CD4-positive, alpha-beta memory T cell (primary cell): ENCODE measurements at regions not wholly inside any gene's neighbourhood (a gene's known extent, or its start where the extent isn't known, plus 50 kb on each side); places are given as distances from the start of the nearest gene placed in this dataset.
A peak's percentile ranks its signal among the peaks of the same experiment; 100 is the strongest.

Experiments
- CTCF ChIA-PET: fragments of 350-600 bp; sonication (Branson Sonifier 250); formaldehyde crosslinking; loops from one replicate; lab custom pipeline; 2021; ENCODE audit warnings: inconsistent platforms; ENCODE audit not compliant: partially characterized antibody; lab: Charles Lee
- POLR2A ChIA-PET: fragments of 350-600 bp; sonication (Branson Sonifier 250); formaldehyde crosslinking; loops from one replicate; lab custom pipeline; 2021; ENCODE audit not compliant: partially characterized antibody; lab: Charles Lee
- DNase-seq, 5 donors: peaks; one replicate each; pipeline versions ENCODE4 v3.0.0 to v3.0.0-alpha.2; 2020 to 2022; ENCODE audit warnings: mixed read lengths in 1 of 5
- H3K27ac ChIP-seq: one replicate; pipeline ENCODE4 v1.7.0; 2013; ENCODE audit warnings: low read depth, low read length
- H3K27me3 ChIP-seq: 2 replicates; pipeline ENCODE4 v1.7.0; 2013; ENCODE audit warnings: mild to moderate bottlenecking, low read length, moderate library complexity; ENCODE audit not compliant: insufficient read depth
- H3K36me3 ChIP-seq: 2 replicates; pipeline ENCODE4 v1.7.0; 2013; ENCODE audit warnings: mild to moderate bottlenecking, low read length, moderate library complexity; ENCODE audit not compliant: insufficient read depth
- H3K4me1 ChIP-seq: 2 replicates; pipeline ENCODE4 v1.7.0; 2013; ENCODE audit warnings: mild to moderate bottlenecking, low read length, moderate library complexity; ENCODE audit not compliant: insufficient read depth
- H3K4me3 ChIP-seq, 2 donors: one replicate each; pipeline ENCODE4 v1.7.0; 2013; ENCODE audit warnings: low read length in 2 of 2, mild to moderate bottlenecking in 1 of 2
- H3K9me3 ChIP-seq, 2 donors: one replicate each; pipeline ENCODE4 v1.7.0; 2013; ENCODE audit warnings: low read length in 2 of 2, control low read depth in 1 of 2; ENCODE audit not compliant: control insufficient read depth in 1 of 2
- H3K27ac Mint-ChIP-seq, 7 donors: one replicate each; pipeline ENCODE4 v1.8.0; 2020 to 2021; ENCODE audit warnings: mixed read lengths in 7 of 7, mild to moderate bottlenecking in 6 of 7, inconsistent platforms in 3 of 7, moderate library complexity in 3 of 7
- H3K27me3 Mint-ChIP-seq, 2 donors: one replicate each; pipeline ENCODE4 v1.8.0; 2020 to 2021; ENCODE audit warnings: mixed read lengths in 2 of 2
- H3K36me3 Mint-ChIP-seq, 2 donors: one replicate each; pipeline ENCODE4 v1.8.0; 2020 to 2021; ENCODE audit warnings: mixed read lengths in 2 of 2, inconsistent platforms in 1 of 2, mild to moderate bottlenecking in 1 of 2
- H3K4me1 Mint-ChIP-seq, 4 donors: one replicate each; pipeline ENCODE4 v1.8.0; 2020 to 2021; ENCODE audit warnings: mixed read lengths in 4 of 4, mild to moderate bottlenecking in 1 of 4
- H3K4me3 Mint-ChIP-seq, 8 donors: one replicate each; pipeline ENCODE4 v1.8.0; 2020 to 2021; ENCODE audit warnings: mixed read lengths in 8 of 8, mild to moderate bottlenecking in 7 of 8, moderate library complexity in 6 of 8, inconsistent platforms in 3 of 8
- H3K9me3 Mint-ChIP-seq, 8 donors: one replicate each; pipeline ENCODE4 v1.8.0; 2020 to 2021; ENCODE audit warnings: mixed read lengths in 8 of 8, mild to moderate bottlenecking in 5 of 8, inconsistent platforms in 3 of 8, moderate library complexity in 1 of 8
- intact Hi-C: fragments of 100-400 bp; cut with micrococcal nuclease; formaldehyde crosslinking; loops from one replicate; pipeline ENCODE4 v1.15.1; 2023

- CTCF ChIA-PET: interaction anchor here (1.2 to 3.5 kb wide), 2 partner anchors 9 kb away, joined by 4 to 31 read pairs; no protein-coding TSS in a partner anchor
- no peaks in the 10 kb centered on the region for H3K4me1 Mint-ChIP-seq
Observed at GRCh38 chr4:180655886-180656285, 1587.3 kb upstream of the TENM3 start.

GRCh38 chr4:180657881-180658280 is 1585.3 kb upstream of the TENM3 start:
- H3K4me3 ChIP-seq: no peak overlapping the region
- intact Hi-C loops: no loop called here
- Mint-ChIP-seq H3K36me3 (no peaks in the 10 kb centered on the region), H3K27ac (no peak overlapping the region), H3K9me3 (peaks cover 0 to 5% (median 0%) of the 10 kb centered on the region in 8 donors), H3K27me3 (no peaks in the 10 kb centered on the region), H3K4me3 (no peak overlapping the region), H3K4me1 (no peaks in the 10 kb centered on the region)
- ChIA-PET POLR2A (no interaction called here), CTCF (no interaction called here)
- H3K4me1 ChIP-seq: no peaks in the 10 kb centered on the region
- no peak overlapping the region for H3K27ac ChIP-seq
- H3K36me3 ChIP-seq: no peaks in the 10 kb centered on the region
- no peaks in the 10 kb centered on the region for H3K9me3 ChIP-seq
- no peak for DNase-seq
- H3K27me3 ChIP-seq: no peaks in the 10 kb centered on the region

More at GRCh38 chr4:180655886-180656285, 1587.3 kb upstream of the TENM3 start:
- Histone ChIP-seq H3K4me3 (no peak overlapping the region), H3K9me3 (no peaks in the 10 kb centered on the region), H3K4me1 (no peaks in the 10 kb centered on the region), H3K27ac (no peak overlapping the region), H3K27me3 (no peaks in the 10 kb centered on the region), H3K36me3 (no peaks in the 10 kb centered on the region)
- Mint-ChIP-seq H3K27me3 (no peaks in the 10 kb centered on the region), H3K36me3 (no peaks in the 10 kb centered on the region), H3K4me3 (no peak overlapping the region), H3K27ac (no peak overlapping the region), H3K9me3 (peaks cover 0 to 3% (median 0%) of the 10 kb centered on the region in 8 donors)
- POLR2A ChIA-PET: no interaction called here
- DNase-seq: no peak
- intact Hi-C loops: no loop called here

GRCh38 chr4:180664766-180665368 is 1578.3 kb upstream of the TENM3 start:
- Mint-ChIP-seq H3K36me3 (no peaks in the 10 kb centered on the region), H3K27ac (no peak overlapping the region), H3K9me3 (peaks cover 0 to 1% (median 0%) of the 10 kb centered on the region in 8 donors), H3K4me1 (no peaks in the 10 kb centered on the region), H3K27me3 (no peaks in the 10 kb centered on the region), H3K4me3 (no peak overlapping the region)
- Histone ChIP-seq H3K4me3 (no peak overlapping the region), H3K27ac (no peak overlapping the region), H3K27me3 (no peaks in the 10 kb centered on the region), H3K36me3 (no peaks in the 10 kb centered on the region), H3K4me1 (no peaks in the 10 kb centered on the region), H3K9me3 (no peaks in the 10 kb centered on the region)
- ChIA-PET POLR2A (no interaction called here), CTCF (interaction anchor here (0.5 to 4.0 kb wide), 10 partner anchors 10 to 162 kb away, joined by 3 to 31 read pairs (median 4); no protein-coding TSS in a partner anchor)
- intact Hi-C loops: no loop called here
- peak in 4 of 5 donors; percentile 19 to 30 (median 22) for DNase-seq

- POLR2A ChIA-PET: no interaction called here
- H3K27me3 Mint-ChIP-seq: no peaks in the 10 kb centered on the region
- intact Hi-C loops: no loop called here
- H3K27ac Mint-ChIP-seq: no peak overlapping the region
- no peak overlapping the region for H3K4me3 ChIP-seq
- no peaks in the 10 kb centered on the region for H3K4me1 Mint-ChIP-seq
- CTCF ChIA-PET: interaction anchor here (0.5 to 4.0 kb wide), 9 partner anchors 9 to 163 kb away, joined by 3 to 31 read pairs (median 4); no protein-coding TSS in a partner anchor
- H3K4me3 Mint-ChIP-seq: no peak overlapping the region
- no peaks in the 10 kb centered on the region for H3K27me3 ChIP-seq
- no peak overlapping the region for H3K27ac ChIP-seq
- H3K9me3 Mint-ChIP-seq: peaks cover 0 to 1% (median 0%) of the 10 kb centered on the region in 8 donors
- H3K36me3 Mint-ChIP-seq: no peaks in the 10 kb centered on the region
- no peaks in the 10 kb centered on the region for H3K9me3 ChIP-seq
- no peak for DNase-seq
- no peaks in the 10 kb centered on the region for H3K36me3 ChIP-seq
- no peaks in the 10 kb centered on the region for H3K4me1 ChIP-seq
Observed at GRCh38 chr4:180665481-180665880, 1577.7 kb upstream of the TENM3 start.

GRCh38 chr4:180665994-180666824 is 1577.0 kb upstream of the TENM3 start:
- intact Hi-C loops: no loop called here
- Histone ChIP-seq H3K27ac (no peak overlapping the region), H3K27me3 (no peaks in the 10 kb centered on the region), H3K4me1 (no peaks in the 10 kb centered on the region), H3K9me3 (no peaks in the 10 kb centered on the region), H3K4me3 (no peak overlapping the region), H3K36me3 (no peaks in the 10 kb centered on the region)
- peak in 1 of 5 donors; percentile 1 for DNase-seq
- Mint-ChIP-seq H3K4me1 (no peaks in the 10 kb centered on the region), H3K27ac (peak overlapping the region in 1 of 7 donors; percentile 3), H3K4me3 (no peak overlapping the region), H3K9me3 (peaks cover 0 to under 1% (median 0%) of the 10 kb centered on the region in 8 donors), H3K27me3 (no peaks in the 10 kb centered on the region), H3K36me3 (no peaks in the 10 kb centered on the region)
- ChIA-PET POLR2A (no interaction called here), CTCF (interaction anchor here (1.7 to 4.0 kb wide), 4 partner anchors 11 to 30 kb away, joined by 3 to 31 read pairs (median 12); no protein-coding TSS in a partner anchor)

GRCh38 chr4:180668732-180669131 is 1574.5 kb upstream of the TENM3 start:
- no peak for DNase-seq
- Histone ChIP-seq H3K4me3 (no peak overlapping the region), H3K27ac (no peak overlapping the region), H3K4me1 (no peaks in the 10 kb centered on the region), H3K27me3 (no peaks in the 10 kb centered on the region), H3K9me3 (no peaks in the 10 kb centered on the region), H3K36me3 (no peaks in the 10 kb centered on the region)
- Mint-ChIP-seq H3K27me3 (no peaks in the 10 kb centered on the region), H3K9me3 (no peaks in the 10 kb centered on the region), H3K4me1 (no peaks in the 10 kb centered on the region), H3K36me3 (no peaks in the 10 kb centered on the region), H3K27ac (no peak overlapping the region), H3K4me3 (no peak overlapping the region)
- POLR2A ChIA-PET: no interaction called here
- CTCF ChIA-PET: no interaction called here
- intact Hi-C loops: no loop called here

- Mint-ChIP-seq H3K27ac (no peak overlapping the region), H3K27me3 (no peaks in the 10 kb centered on the region), H3K4me3 (no peak overlapping the region), H3K4me1 (no peaks in the 10 kb centered on the region), H3K9me3 (peaks cover 0 to 2% (median 0%) of the 10 kb centered on the region in 8 donors), H3K36me3 (no peaks in the 10 kb centered on the region)
- intact Hi-C loops: no loop called here
- no peak for DNase-seq
- ChIA-PET POLR2A (no interaction called here), CTCF (no interaction called here)
- Histone ChIP-seq H3K4me3 (no peak overlapping the region), H3K9me3 (no peaks in the 10 kb centered on the region), H3K27ac (no peak overlapping the region), H3K4me1 (no peaks in the 10 kb centered on the region), H3K27me3 (no peaks in the 10 kb centered on the region), H3K36me3 (no peaks in the 10 kb centered on the region)
Observed at GRCh38 chr4:180669680-180670079, 1573.5 kb upstream of the TENM3 start.
